ENCODE measurements at regions not wholly inside any gene's neighbourhood (a gene's known extent, or its start where the extent isn't known, plus 50 kb on each side); places are given as distances from the start of the nearest gene placed in this dataset.
A peak's percentile ranks its signal among the peaks of the same experiment; 100 is the strongest.
"Not testable (repeated sequence)": the region's sequence is repeated elsewhere in the genome, so short reads cannot be mapped to it uniquely, and the experiment has no call there.

GRCh38 chr15:45948181-45948621 is 313.4 kb downstream of the SQOR start:
- DNase-seq (ENCODE audit: low read depth): no peak

- no peak for DNase-seq (ENCODE audit: low read depth)
Measured at GRCh38 chr15:45958924-45959323, 324.1 kb downstream of the SQOR start.

GRCh38 chr15:45962733-45963132 is 327.9 kb downstream of the SQOR start:
- DNase-seq (ENCODE audit: low read depth): no peak

- DNase-seq (ENCODE audit: low read depth): no peak
Measured at GRCh38 chr15:45970542-45970941, 335.7 kb downstream of the SQOR start.

- DNase-seq (ENCODE audit: low read depth): no peak
Measured at GRCh38 chr15:45980366-45980765, 345.5 kb downstream of the SQOR start.

GRCh38 chr15:45981625-45982024 is 346.8 kb downstream of the SQOR start:
- DNase-seq (ENCODE audit: low read depth): no peak

GRCh38 chr15:45991863-45992262 is 357.0 kb downstream of the SQOR start:
- no peak for DNase-seq (ENCODE audit: low read depth)

GRCh38 chr15:45993072-45993471 is 358.2 kb downstream of the SQOR start:
- no peak for DNase-seq (ENCODE audit: low read depth)

- no peak for DNase-seq (ENCODE audit: low read depth)
Measured at GRCh38 chr15:45993508-45993907, 358.7 kb downstream of the SQOR start.

- DNase-seq (ENCODE audit: low read depth): no peak
Measured at GRCh38 chr15:45995800-45996199, 361.0 kb downstream of the SQOR start.

GRCh38 chr15:46014532-46014931 is 379.7 kb downstream of the SQOR start:
- DNase-seq (ENCODE audit: low read depth): no peak

- DNase-seq (ENCODE audit: low read depth): no peak
Measured at GRCh38 chr15:46034755-46035154, 399.9 kb downstream of the SQOR start.

- DNase-seq (ENCODE audit: low read depth): no peak
Measured at GRCh38 chr15:46039703-46040102, 404.9 kb downstream of the SQOR start.

GRCh38 chr15:46041905-46042304 is 407.1 kb downstream of the SQOR start:
- no peak for DNase-seq (ENCODE audit: low read depth)

- DNase-seq (ENCODE audit: low read depth): no peak
Measured at GRCh38 chr15:46059921-46060594, 425.2 kb downstream of the SQOR start.

- DNase-seq (ENCODE audit: low read depth): no peak
Measured at GRCh38 chr15:46061002-46061401, 426.2 kb downstream of the SQOR start.

- no peak for DNase-seq (ENCODE audit: low read depth)
Measured at GRCh38 chr15:46077220-46077619, 442.4 kb downstream of the SQOR start.

- DNase-seq (ENCODE audit: low read depth): no peak
Measured at GRCh38 chr15:46079046-46079445, 444.2 kb downstream of the SQOR start.

- DNase-seq (ENCODE audit: low read depth): no peak
Measured at GRCh38 chr15:46080016-46080415, 445.2 kb downstream of the SQOR start.

GRCh38 chr15:46088486-46089445 is 453.9 kb downstream of the SQOR start:
- peak; percentile 2 for DNase-seq (ENCODE audit: low read depth)

- DNase-seq (ENCODE audit: low read depth): no peak
Measured at GRCh38 chr15:46089467-46089935, 454.7 kb downstream of the SQOR start.

GRCh38 chr15:46091860-46092450 is 457.1 kb downstream of the SQOR start:
- DNase-seq (ENCODE audit: low read depth): peak; percentile 41

GRCh38 chr15:46098006-46098405 is 463.2 kb downstream of the SQOR start:
- DNase-seq (ENCODE audit: low read depth): not testable (repeated sequence)

All from amniotic epithelial cell (primary cell).